ENCODE measurements at regions not wholly inside any gene's neighbourhood (a gene's known extent, or its start where the extent isn't known, plus 50 kb on each side); places are given as distances from the start of the nearest gene placed in this dataset.

GRCh38 chr18:51622702-51623101, 425.2 kb upstream of the MEX3C start:
- no peak for TF ChIP-seq REST (IDR thresholded peaks at IDR 0.05; ENCODE audit: insufficient replicate concordance, low read depth)
- TF ChIP-seq, protein P1, sequence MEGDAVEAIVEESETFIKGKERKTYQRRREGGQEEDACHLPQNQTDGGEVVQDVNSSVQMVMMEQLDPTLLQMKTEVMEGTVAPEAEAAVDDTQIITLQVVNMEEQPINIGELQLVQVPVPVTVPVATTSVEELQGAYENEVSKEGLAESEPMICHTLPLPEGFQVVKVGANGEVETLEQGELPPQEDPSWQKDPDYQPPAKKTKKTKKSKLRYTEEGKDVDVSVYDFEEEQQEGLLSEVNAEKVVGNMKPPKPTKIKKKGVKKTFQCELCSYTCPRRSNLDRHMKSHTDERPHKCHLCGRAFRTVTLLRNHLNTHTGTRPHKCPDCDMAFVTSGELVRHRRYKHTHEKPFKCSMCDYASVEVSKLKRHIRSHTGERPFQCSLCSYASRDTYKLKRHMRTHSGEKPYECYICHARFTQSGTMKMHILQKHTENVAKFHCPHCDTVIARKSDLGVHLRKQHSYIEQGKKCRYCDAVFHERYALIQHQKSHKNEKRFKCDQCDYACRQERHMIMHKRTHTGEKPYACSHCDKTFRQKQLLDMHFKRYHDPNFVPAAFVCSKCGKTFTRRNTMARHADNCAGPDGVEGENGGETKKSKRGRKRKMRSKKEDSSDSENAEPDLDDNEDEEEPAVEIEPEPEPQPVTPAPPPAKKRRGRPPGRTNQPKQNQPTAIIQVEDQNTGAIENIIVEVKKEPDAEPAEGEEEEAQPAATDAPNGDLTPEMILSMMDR (IDR thresholded peaks at IDR 0.05; ENCODE audit: insufficient read depth, low read length) = no peak

All from HL-60 (cell line).